NCI-H2081 treated with DMSO at 0.1 percent for 48 hours (cell line): ENCODE measurements at regions not wholly inside any gene's neighbourhood (a gene's known extent, or its start where the extent isn't known, plus 50 kb on each side); places are given as distances from the start of the nearest gene placed in this dataset.
"Not testable (repeated sequence)": the region's sequence is repeated elsewhere in the genome, so short reads cannot be mapped to it uniquely, and the experiment has no call there.

ENCODE experiments used
- DNase-seq: peaks from one replicate; lab custom pipeline; 2025; lab: John Stamatoyannopoulos, UW

DNA sequence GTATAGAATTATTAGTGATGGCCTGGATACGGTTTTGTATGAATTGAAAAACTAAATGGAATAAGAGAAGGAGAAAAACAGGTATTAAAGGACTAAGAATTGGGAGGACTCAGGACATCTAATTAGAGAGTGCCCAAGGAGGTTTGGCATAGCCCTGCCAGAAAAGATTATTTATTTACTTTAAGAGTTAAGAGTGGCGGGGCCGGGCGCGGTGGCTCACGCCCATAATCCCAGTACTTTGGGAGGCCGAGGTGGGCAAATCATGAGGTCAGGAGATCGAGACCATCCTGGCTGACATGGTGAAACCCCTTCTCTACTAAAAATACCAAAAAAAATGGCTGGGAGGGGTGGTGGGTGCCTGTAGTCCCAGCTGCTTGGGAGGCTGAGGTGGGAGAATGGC is 115.2 kb upstream of the KCNJ3 start:
- not testable (repeated sequence) for DNase-seq

DNA sequence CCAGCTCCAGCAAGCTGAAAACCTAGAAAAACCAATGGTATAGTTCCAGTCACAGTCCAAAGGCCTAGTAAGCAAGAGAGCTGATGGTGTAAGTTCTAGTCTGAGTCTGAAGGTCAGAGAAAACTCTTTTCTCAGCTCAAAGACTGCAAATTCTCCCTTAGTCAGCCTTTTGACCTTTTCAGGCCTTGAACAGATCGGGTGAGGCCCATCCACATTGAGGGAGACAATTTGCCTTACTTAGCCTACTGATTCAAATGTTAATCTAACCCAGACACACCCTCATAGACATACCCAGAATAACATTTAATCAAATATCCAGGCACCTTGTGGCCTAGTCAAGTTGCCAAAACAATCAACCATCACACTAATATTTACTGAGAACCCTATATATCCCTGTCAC is 110.8 kb upstream of the KCNJ3 start:
- no peak for DNase-seq

DNA sequence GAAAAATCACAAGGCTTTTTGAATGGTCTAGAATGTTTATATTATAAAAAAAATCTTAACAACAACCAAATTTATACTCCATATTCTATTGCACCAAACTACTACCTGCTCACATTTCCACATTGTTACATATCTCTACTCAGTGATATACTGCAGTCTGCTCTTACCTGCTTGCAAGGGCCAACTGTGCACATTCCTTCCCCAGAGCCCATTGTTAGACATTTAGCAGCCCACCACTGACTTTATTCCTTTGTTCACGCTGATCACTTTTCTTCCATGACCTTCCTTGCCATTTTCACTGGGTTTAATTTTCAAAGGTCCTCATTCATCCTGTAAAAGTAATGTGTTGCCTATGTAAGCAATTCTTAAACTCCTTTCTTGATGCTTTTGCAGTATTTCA is 109.7 kb upstream of the KCNJ3 start:
- DNase-seq: no peak

DNA sequence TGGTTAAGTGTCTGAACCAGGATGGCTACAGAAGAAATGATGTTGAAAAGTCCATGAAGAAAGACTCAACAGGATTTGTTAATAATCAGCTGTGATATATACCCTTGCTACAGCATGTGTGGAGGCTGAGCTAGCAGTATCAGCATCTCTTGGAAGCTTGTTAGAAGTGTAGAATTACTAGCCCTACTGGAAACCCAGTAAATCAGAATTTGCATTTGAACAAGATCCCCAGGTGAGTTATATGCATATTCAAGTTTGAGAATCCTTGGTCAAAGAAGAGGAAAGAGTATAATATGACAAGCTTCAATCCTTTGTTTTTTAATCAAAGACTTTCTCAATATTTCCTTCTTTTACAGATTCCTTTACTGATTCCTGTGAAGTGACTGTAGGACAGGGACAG is 109.0 kb upstream of the KCNJ3 start:
- DNase-seq: no peak

DNA sequence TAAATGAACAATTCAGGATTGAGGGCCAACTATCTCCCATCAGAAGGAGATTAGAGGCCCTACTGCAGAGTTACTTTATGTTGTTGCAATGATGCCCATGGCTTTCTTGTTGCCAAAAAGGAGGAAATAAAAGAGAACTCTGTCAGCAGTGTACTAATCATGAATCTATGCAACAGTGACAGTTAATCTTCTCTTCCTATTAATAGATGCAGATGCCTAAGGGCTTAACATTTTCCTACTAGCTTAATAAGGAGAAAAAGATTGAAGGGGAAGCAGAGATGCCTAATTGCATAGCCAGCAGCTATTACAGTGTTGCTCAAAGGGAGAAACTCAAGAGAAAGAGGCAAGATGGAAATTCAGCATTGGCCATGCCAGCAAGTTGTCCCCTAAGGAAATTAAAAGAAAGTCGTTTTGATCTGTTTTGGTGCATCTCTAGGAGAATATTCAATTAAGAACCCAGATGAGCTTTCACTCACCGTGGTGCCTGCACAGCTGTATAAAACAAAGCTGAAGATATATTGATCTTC is 107.1 kb upstream of the KCNJ3 start:
- no peak for DNase-seq

DNA sequence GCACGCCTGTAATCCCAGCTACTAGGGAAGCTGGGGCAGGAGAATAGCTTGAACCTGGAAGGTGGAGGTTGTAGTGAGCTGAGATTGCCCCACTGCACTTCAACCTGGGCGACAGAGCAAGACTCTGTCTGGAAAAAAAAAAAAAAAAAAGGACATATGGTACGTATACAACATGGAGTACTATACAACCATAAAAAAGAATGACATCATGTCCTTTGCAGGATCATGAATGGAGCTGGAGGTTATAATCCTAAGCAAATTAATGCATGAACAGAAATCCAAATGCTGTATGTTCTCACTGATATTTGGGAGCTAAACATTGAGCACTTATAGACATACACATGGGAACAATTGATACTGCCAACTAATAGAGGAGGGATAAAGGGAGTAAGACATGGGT is 99.3 kb upstream of the KCNJ3 start:
- no peak for DNase-seq

DNA sequence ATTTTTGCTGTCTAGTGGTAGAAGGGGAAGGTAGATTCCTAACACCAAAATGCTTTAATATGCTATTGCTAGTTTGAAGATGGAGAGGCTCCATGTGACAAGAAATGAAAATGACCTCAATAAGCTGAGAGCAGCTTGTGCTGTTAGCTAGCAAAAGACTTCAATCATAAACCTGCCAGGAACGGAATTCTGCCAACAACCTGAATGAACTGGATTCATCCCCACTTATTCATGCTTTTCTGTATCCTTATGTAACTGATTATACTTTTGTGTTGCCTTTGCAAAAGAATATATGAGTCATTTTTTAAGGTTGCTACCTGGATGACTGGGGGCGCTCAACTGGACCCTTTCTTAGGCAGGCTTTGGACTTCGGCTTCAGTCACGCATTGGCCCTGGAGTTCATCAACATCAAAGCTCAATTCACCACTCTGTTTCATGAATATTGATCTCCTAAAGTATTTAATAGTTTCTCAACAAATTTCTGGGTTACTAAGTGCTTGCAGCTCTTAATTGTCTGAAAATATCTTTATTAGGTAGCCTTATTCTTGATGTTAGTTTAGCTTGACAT is 97.5 kb upstream of the KCNJ3 start:
- no peak for DNase-seq

DNA sequence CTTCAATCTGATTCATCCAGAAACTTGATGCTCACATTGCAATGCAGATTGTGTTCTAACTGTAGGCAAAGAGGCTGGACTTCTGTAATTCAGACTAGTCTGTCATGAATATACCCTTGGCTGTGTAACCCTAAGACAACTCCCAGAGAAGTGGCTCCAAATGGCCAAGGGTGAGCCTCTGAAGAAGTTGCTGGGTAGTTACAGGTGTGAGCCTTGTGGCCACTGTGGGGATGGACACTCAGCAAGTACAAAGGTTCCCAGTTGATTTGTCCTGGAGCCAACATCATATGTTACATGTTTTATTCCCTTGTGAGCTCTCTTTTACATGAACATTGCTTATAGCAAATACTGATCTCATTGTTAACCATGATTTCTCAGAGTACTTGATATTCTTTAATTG is 94.8 kb upstream of the KCNJ3 start:
- DNase-seq: no peak

DNA sequence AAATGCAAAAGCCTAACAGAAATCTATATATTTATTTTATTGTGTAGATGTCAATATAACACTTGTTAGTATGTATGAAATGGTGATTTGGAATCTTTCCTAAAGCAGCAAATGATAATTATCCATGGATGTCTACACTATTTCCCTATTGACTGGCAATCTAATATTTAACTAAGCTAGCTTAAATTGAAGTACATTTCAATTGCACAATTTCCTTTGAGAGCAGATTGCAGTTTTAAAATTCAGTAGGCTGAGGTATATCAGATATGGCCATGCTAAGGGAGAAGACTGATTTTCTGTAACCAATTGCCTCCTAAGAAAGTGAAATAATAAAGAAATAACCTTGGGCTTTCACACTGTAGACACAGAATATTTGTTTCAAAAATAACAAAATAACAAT is 90.1 kb upstream of the KCNJ3 start:
- DNase-seq: no peak

DNA sequence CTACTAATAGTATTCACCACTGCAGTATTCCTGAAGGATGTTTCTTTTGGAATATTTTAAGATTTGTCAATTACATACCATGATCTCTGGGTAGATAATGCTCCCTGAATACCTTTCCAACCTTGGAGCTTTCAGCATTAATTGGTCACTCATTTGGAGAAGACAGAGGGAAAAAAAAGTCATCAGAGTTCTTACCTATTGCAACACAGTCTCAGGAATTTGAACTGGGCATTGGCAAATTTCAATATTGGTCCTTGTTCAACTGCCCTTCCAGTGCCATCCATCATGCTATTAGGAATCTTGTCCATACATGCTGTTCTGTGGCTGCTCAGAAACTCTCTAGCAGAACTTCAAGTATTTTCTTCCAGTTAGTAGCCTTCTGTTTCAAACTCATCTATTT is 83.6 kb upstream of the KCNJ3 start:
- DNase-seq: no peak

DNA sequence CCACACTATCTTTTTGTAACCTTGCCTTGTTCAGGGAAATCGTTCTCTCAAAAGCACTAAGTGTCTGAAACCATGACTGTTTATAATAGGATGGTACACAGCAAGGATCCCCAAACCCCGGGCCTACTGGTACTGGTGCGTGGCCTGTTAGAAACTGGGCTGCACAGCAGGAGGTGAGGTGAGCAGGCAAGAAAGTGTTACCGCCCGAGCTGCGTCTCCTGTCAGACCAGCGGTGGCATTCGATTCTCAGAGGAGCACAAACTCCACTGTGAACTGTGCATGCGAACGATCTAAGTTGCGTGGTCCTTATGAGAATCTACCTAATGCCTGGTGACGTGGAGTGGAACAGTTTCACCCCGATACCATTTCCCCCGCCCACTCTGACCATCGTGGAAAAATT is 81.8 kb upstream of the KCNJ3 start:
- DNase-seq: no peak

DNA sequence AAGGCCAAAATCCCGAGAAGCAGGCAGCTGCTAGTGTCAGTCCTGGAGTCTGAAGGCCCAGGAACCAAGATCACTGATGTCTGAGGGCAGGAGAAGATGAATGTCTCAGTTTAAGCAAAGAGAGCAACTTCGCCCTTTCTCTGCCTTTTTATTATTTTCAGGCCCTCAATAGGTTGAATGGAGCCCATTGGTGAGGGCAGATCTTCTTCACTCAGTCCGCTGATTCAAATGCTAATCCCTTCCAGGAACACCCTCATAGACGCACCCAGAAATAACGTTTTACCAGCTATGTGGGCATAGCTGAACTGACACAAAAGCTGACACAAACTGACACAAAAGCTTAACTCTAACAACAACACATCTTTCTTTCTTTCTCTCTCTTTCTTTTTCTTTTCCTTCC is 78.0 kb upstream of the KCNJ3 start:
- no peak for DNase-seq

DNA sequence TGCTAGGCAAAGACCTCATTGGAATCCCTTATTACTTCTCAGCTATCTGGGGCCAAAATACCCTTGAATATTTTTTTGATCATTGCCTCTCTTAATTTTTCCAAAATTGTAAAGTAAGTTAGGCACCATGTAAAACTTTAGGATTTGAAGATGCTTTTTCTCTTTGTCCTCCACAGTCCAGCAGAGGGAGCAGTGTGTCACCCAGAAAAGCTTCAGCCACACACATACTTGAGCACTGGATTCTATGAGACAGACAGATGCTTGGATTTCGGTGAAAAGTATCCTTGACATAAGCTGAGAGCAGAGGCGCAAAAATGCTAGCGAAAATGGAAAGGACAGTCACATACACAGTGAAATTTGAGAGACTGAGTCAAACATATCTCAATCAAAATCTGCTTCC is 74.7 kb upstream of the KCNJ3 start:
- DNase-seq: peak; percentile 9

DNA sequence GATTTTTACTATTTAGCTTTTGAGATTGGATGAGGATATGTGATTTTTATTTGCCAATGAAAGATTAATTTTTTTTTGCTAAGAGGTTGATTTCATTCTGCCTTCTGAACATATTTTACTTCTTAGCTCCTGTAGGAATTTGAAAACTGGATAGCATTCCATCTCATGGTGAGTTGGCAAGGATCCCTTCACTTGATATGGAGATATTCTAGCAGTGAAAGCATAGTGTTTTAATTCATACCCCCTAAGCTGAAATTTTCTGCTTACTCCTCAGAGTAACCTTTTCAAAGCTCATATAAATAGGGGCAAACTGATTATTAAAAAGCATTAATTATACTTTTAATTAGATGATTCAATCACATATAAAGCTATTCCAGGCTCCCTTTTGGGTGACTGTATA is 61.0 kb upstream of the KCNJ3 start:
- DNase-seq: no peak

DNA sequence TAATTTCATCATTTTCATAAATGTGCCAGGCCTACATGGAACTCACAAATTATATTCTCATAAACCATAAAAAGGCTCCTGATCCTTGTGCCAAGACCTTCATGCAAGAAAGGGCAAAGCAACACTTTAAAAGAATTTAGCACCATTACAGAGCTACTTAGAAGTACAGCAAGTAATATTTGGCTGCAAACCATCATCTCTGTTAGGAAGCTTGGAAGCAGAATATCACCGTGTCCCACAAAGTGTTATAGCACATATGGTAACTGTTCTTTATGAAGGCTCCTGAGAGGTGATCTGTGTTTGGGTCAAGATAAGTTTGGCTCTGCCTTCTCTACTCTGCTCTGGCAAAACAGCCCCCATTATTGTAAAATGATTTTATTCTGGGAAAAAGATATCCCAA is 59.7 kb upstream of the KCNJ3 start:
- DNase-seq: no peak

DNA sequence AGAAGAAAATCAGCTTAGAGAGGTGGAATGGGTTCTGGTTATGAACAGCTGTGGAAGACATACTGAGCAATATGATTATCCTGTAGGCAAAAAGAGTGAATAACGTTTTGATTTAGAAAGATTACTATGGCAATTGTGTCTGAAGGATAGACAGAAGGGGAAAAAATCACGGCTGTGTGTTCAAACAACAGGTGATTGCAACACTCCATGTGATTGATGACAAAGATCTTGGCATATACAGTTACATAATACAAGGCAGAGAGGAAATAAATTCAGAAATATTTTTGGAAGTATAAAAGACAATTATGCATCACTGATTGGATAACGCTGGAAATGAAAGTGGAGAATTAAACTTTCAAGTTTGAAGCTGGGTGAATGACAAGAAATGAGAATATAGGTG is 58.5 kb upstream of the KCNJ3 start:
- DNase-seq: no peak
